Coronary artery (tissue), 2 donors: ENCODE measurements at regions not wholly inside any gene's neighbourhood (a gene's known extent, or its start where the extent isn't known, plus 50 kb on each side); places are given as distances from the start of the nearest gene placed in this dataset.

Source experiments
- DNase-seq: peaks from one replicate; pipeline ENCODE4 v3.0.0-alpha.2; 2017; ENCODE audit warnings: low spot score
- H3K27ac ChIP-seq, 2 donors: fragments of 200-600 bp; sonication (generic); one replicate each; pipeline ENCODE4 v1.5.1; 2016 to 2019
- H3K4me3 ChIP-seq: fragments of 200-600 bp; sonication (generic); 2 replicates; pipeline ENCODE4 v1.5.1; 2016; ENCODE audit warnings: mild to moderate bottlenecking, moderate library complexity
- TF ChIP-seq, protein P1 (sequence below): fragments of 200-600 bp; sonication (generic); IDR thresholded peaks from one replicate; pipeline ENCODE4 v1.5.1; 2019; ENCODE audit warnings: antibody characterized with exemption

DNA sequence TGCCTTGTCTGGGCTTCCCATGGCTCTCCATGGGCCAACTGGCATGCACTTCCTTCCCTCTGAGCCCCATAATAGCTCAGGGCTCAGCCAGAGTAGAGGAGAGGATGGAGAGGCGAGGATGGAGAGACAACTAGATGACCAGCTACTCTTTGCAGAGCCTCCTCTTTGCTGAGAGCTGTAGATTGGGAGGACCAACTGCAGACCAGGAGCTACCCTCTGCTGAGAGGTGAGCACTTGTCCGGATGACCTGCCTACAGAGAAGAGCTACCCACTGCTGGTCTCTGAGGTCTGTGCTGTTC is 58.0 kb upstream of the ETV3 start:
- no peak for DNase-seq
- no peak overlapping the region for H3K27ac ChIP-seq
- H3K4me3 ChIP-seq = no peak overlapping the region
- TF ChIP-seq, protein P1, sequence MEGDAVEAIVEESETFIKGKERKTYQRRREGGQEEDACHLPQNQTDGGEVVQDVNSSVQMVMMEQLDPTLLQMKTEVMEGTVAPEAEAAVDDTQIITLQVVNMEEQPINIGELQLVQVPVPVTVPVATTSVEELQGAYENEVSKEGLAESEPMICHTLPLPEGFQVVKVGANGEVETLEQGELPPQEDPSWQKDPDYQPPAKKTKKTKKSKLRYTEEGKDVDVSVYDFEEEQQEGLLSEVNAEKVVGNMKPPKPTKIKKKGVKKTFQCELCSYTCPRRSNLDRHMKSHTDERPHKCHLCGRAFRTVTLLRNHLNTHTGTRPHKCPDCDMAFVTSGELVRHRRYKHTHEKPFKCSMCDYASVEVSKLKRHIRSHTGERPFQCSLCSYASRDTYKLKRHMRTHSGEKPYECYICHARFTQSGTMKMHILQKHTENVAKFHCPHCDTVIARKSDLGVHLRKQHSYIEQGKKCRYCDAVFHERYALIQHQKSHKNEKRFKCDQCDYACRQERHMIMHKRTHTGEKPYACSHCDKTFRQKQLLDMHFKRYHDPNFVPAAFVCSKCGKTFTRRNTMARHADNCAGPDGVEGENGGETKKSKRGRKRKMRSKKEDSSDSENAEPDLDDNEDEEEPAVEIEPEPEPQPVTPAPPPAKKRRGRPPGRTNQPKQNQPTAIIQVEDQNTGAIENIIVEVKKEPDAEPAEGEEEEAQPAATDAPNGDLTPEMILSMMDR = no peak

DNA sequence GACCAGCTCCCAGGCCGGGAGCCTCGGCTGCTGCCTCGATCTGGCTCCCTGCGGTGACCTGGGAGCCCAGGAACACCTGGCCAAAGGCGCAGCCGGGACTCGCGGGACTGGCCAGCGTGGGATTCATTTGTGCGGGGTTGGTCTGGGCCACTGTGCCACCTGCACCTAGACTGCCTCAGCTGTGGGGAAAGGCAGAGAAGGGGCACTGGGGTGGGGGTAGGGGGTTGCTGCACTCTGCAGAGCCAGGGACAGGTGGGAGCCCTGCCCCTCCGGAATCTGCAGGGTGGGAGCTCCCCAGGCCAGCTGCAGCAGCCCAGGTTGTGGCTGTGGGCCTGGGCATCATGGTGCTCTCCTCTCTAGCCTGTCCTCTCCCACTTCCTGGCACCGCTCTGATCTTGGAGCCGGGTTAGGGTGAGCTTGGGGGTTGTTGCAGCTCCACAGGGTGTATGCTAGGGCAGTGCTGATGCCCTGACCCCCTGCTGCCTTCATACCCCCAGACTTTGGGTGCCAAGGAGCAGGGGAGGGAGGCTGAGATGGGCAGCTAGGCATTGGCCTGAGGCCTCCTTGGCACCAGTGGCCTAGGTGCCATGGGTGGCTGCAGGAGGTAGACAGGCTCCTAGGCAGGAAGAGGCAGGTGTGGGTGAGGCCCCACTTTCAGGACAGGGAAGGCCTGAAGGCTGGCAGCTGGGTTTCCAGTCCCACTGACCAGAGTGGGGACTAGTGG is 57.5 kb upstream of the ETV3 start:
- Histone ChIP-seq H3K27ac (no peak overlapping the region), H3K4me3 (no peak overlapping the region)
- TF ChIP-seq, protein P1 = no peak
- DNase-seq = peak; percentile 46

DNA sequence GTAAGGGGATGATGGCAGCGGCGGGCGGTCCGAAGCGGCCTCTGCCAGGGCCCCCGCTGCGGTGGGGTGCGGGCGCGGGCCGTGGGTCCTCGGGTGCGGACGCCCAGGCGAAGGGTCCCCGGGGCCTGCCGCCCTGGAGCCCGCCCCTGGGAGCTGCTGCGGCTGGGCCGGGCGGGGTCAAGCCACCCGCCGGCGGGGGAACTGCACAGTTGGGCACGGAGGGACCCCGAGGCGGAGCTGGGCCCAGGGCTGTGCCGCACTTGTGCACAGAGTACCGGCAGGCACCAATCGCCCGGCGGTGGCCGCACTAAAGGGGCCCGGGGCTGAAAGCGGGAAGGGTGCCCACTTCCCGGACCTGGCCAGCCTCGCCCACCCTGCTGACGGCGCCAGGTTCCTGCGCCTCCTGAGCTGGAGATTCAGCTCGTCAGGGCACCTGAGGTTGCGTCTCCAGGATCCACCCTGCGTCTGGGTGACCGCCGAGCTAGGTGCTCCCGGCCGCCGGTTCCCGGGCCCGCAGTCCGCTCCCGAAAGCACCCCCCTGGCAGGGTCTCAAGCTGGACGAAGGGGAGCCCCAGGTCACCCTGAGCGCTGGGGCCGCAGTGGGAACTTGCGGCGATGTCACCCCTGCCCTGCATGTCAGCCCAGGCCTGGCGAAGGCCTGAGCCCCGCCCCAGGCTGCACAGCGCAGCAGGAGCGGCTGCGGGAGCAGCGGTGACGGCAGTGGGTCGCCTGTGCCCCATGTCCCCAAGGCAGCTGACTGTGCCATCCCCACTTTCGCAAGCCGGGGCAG is 56.7 kb upstream of the ETV3 start:
- TF ChIP-seq, protein P1 = no peak
- DNase-seq = peak; percentile 65
- no peak overlapping the region for H3K27ac ChIP-seq
- H3K4me3 ChIP-seq = no peak overlapping the region

DNA sequence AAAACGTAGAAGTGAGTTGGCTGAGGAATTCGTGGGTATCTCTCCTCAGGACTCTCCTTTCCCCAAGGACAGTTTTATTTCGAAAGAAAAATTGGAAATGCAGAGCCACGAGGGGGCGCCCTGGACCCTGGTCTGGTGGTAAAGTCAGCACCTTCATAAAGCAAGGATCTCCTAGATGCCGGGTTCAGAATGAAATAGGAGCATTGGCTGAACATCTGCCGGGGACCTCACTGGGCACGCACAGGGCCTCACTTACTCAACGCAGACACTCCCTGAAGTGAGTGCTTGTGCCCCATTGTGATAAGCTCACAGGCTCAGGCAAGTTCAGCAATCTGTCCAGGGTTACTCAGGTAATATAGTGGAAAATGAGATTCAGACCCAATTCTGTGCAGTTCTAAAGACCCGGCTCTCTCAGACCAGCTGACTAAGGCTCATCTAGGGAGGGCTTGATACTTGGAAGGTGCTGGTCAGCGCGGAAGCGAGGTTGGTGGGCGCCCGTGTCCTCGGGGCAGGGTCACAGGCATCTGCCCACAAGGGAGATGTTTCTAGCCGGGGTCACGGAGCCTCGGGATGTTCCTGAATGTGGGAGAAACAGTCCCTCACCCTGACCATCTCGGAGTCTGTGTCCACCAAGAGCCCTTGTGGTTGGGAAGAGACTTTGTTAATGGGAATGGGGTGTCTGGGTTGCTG is 55.7 kb upstream of the ETV3 start:
- TF ChIP-seq, protein P1 = no peak
- H3K27ac ChIP-seq = no peak overlapping the region
- DNase-seq = no peak
- no peak overlapping the region for H3K4me3 ChIP-seq

DNA sequence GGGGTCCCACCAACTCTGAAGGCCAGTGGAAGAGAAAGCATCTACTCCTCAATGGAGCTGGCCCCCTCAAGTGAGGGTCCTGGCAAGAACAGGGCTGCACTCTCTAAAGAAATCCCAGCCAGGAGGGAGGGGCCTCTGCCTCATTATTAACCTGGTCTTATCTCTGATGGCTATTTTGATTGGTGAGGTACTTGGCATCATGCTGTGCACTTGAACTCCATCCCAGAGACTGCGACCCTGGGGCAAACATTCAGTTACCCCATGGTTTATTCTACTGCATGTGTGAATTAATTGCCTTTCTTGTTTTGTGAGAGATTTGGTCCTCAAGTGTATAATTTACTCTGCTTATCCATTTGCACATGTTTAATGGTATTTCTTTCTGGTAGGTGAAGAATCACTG is 55.0 kb upstream of the ETV3 start:
- TF ChIP-seq, protein P1 = no peak
- DNase-seq = no peak
- no peak overlapping the region for H3K4me3 ChIP-seq
- H3K27ac ChIP-seq = no peak overlapping the region

DNA sequence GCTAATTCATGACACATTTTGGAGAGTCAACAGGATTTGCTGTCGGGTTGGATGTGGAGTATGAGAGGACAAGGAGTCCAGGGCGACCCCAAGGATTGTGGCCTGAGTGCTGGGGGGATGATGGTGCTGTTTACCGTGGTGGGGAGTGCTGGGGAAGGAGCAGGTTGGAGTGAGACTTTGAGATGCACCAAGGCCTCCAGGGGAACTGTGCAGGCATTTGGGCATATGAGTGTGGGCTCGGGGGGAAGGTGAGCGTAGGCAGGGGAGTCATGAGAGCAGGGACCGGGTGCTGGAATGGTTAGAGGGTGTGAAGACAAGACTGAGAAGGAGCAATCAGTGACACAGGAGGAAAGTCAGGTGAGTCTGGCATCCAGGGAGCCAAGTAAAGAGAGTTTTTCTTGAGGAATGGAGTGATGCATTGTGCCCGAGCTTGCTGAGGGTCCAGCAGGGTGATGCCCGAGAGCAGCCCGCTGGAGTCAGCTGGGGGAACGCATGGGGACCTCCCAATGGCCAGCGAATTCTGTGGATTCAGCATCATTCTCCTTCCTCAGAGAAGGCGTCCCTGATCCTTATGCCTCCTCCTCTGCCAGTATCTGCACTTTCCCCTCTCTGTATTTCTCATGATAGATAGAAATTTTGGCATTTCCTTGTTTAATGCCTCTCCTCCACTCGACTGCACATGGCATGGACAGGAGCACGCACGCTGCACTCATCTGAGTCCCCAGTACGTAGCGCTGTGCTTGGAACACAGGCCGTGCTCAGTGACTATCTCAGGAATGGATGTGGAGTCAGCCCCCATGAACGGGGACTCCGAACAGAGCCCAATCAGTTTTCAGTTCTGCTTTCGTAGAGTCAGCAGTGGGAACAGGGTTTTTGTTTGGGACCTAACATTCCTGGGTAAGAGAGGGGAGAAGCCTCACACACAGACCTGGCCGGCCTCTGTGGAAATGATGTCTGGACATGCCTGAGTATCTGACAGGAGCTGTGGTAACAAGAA is 52.1 kb upstream of the ETV3 start:
- H3K4me3 ChIP-seq = no peak overlapping the region
- DNase-seq = no peak
- H3K27ac ChIP-seq = no peak overlapping the region
- TF ChIP-seq, protein P1 = no peak
